PC-9 (cell line): ENCODE measurements at regions not wholly inside any gene's neighbourhood (a gene's known extent, or its start where the extent isn't known, plus 50 kb on each side); places are given as distances from the start of the nearest gene placed in this dataset.
"Not testable (repeated sequence)": the region's sequence is repeated elsewhere in the genome, so short reads cannot be mapped to it uniquely, and the experiment has no call there.

Experiments
- BruUV-seq: library from RNA; stranded (reverse); fragments of 400-500 nt; replicated peaks from 2 replicates; lab custom pipeline; 2021; lab: Mats Ljungman, UMichigan
- CTCF ChIA-PET: fragments of 300-600 bp; sonication (Branson Sonifier 250); formaldehyde crosslinking; loops from one replicate; lab custom pipeline; 2022; ENCODE audit warnings: antibody characterized with exemption; lab: Charles Lee
- POLR2A ChIA-PET: fragments of 300-600 bp; sonication (Branson Sonifier 250); formaldehyde crosslinking; loops from one replicate; lab custom pipeline; 2022; ENCODE audit warnings: antibody characterized with exemption; ENCODE audit not compliant: unreplicated experiment; lab: Charles Lee
- DNase-seq, 2 experiments: peaks; one replicate each; pipeline versions ENCODE4 v3.0.0 to v3.0.0-alpha.2; 2015 to 2022; ENCODE audit warnings: mixed read lengths in 1 of 2
- H2AFZ ChIP-seq: fragments of 200-600 bp; sonication (generic); 2 replicates; pipeline ENCODE4 v1.8.1; 2017; ENCODE audit warnings: antibody characterized with exemption
- H3F3A ChIP-seq: fragments of 200-600 bp; sonication (generic); 2 replicates; pipeline ENCODE4 v1.8.1; 2017; ENCODE audit warnings: antibody characterized with exemption, mild to moderate bottlenecking, low read depth; ENCODE audit not compliant: insufficient read depth
- H3K27ac ChIP-seq: fragments of 200-600 bp; sonication (generic); 2 replicates; pipeline ENCODE4 v1.6.1; 2016; ENCODE audit warnings: mixed run types
- H3K27me3 ChIP-seq: fragments of 200-600 bp; sonication (generic); 2 replicates; pipeline ENCODE4 v1.6.1; 2016; ENCODE audit warnings: low read depth, mixed run types; ENCODE audit not compliant: insufficient read depth
- H3K36me3 ChIP-seq: fragments of 200-600 bp; sonication (generic); 2 replicates; pipeline ENCODE4 v1.6.1; 2016; ENCODE audit warnings: low read depth, mixed run types
- H3K4me1 ChIP-seq: fragments of 200-600 bp; sonication (generic); replicated peaks from 2 replicates; pipeline ENCODE4 v1.6.1; 2016; ENCODE audit warnings: mixed run types; ENCODE audit not compliant: insufficient read depth
- H3K4me2 ChIP-seq: fragments of 200-600 bp; sonication (generic); 2 replicates; pipeline ENCODE4 v1.6.1; 2017; ENCODE audit warnings: mixed run types
- H3K4me3 ChIP-seq: fragments of 200-600 bp; sonication (generic); 2 replicates; pipeline ENCODE4 v1.6.1; 2016; ENCODE audit warnings: mixed run types
- H3K79me2 ChIP-seq: fragments of 200-600 bp; sonication (generic); 2 replicates; pipeline ENCODE4 v1.6.1; 2017; ENCODE audit warnings: low read depth, mixed run types
- H3K9me2 ChIP-seq: fragments of 200-600 bp; sonication (generic); 2 replicates; pipeline ENCODE4 v1.8.1; 2017; ENCODE audit warnings: mild to moderate bottlenecking; ENCODE audit not compliant: insufficient read depth
- H3K9me3 ChIP-seq: fragments of 200-600 bp; sonication (generic); 2 replicates; pipeline ENCODE4 v1.8.1; 2016; ENCODE audit warnings: low read depth; ENCODE audit not compliant: insufficient read depth
- H4K20me1 ChIP-seq: fragments of 200-600 bp; sonication (generic); 2 replicates; pipeline ENCODE4 v1.8.1; 2017; ENCODE audit not compliant: insufficient read depth
- EZH2 ChIP-seq: fragments of 200-600 bp; sonication (generic); IDR thresholded peaks from 2 replicates; pipeline ENCODE4 v1.8.0; 2017; ENCODE audit warnings: antibody characterized with exemption, low read depth
- intact Hi-C: fragments of 100-400 bp; cut with micrococcal nuclease; formaldehyde crosslinking; loops from one replicate; pipeline ENCODE4 v1.10.0; 2022; ENCODE audit not compliant: unreplicated experiment
- TF ChIP-seq, protein P1 (sequence below): fragments of 200-600 bp; sonication (generic); conservative IDR thresholded peaks from 2 replicates; pipeline ENCODE4 v1.6.1; 2017; ENCODE audit warnings: mixed run types, antibody characterized with exemption, mild to moderate bottlenecking, moderate library complexity

DNA sequence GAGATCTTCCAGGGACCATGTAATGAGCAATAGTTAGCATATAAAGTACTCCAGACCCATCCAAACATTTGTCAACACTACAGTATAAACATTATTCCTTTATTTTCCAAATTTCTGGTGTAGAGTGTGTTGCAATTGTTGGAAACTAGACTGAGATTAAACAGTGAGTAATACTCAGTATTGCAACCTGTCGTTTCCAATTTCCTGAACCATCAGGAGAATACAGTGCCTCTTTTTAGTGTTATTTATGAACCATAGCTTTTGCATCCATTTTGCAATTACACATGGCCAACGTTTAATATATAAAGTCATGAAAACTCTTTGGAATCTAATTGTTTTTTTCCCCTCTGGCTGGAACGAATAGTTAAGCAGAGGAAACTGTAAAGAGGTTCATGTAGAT lies 58.3 kb upstream of the DHRSX start:
- DNase-seq: no peak
- intact Hi-C loops: no loop called here
- TF ChIP-seq, protein P1, sequence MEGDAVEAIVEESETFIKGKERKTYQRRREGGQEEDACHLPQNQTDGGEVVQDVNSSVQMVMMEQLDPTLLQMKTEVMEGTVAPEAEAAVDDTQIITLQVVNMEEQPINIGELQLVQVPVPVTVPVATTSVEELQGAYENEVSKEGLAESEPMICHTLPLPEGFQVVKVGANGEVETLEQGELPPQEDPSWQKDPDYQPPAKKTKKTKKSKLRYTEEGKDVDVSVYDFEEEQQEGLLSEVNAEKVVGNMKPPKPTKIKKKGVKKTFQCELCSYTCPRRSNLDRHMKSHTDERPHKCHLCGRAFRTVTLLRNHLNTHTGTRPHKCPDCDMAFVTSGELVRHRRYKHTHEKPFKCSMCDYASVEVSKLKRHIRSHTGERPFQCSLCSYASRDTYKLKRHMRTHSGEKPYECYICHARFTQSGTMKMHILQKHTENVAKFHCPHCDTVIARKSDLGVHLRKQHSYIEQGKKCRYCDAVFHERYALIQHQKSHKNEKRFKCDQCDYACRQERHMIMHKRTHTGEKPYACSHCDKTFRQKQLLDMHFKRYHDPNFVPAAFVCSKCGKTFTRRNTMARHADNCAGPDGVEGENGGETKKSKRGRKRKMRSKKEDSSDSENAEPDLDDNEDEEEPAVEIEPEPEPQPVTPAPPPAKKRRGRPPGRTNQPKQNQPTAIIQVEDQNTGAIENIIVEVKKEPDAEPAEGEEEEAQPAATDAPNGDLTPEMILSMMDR: no peak
- no peak for TF ChIP-seq EZH2
- H3F3A ChIP-seq: no peaks in the 10 kb centered on the region
- no peaks in the 10 kb centered on the region for H3K36me3 ChIP-seq
- no peak overlapping the region for H3K4me3 ChIP-seq
- no peaks in the 10 kb centered on the region for H3K9me3 ChIP-seq
- ChIA-PET POLR2A (no interaction called here), CTCF (no interaction called here)
- no TSS peak for BruUV-seq
- H3K9me2 ChIP-seq: no peaks in the 10 kb centered on the region
- H3K4me1 ChIP-seq: no peaks in the 10 kb centered on the region
- no peak overlapping the region for H3K27ac ChIP-seq
- H3K27me3 ChIP-seq: peaks cover 37% of the 10 kb centered on the region
- H4K20me1 ChIP-seq: no peaks in the 10 kb centered on the region
- H3K79me2 ChIP-seq: no peaks in the 10 kb centered on the region
- H3K4me2 ChIP-seq: no peak overlapping the region
- H2AFZ ChIP-seq: no peak overlapping the region

DNA sequence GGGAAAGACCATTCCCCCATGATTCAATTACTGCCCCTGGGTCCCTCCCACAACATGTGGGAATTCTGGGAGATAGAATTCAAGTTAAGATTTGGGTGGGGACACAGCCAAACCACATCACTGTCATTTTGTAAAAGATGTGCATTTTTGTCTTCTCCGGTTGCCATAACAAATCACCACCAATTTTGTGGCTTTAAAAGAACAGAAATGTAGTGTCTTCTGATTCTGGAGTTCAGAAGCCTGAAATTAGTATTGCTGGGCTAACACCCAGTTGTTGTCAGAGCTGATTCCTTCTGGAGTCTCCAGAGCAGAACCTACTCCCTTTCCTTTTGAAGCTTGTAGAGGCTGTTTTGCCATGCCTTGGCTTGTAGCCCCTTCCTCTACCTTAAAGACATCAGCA lies 54.1 kb upstream of the DHRSX start:
- DNase-seq: no peak
- no peak overlapping the region for H3K27ac ChIP-seq
- no peak overlapping the region for H2AFZ ChIP-seq
- H3K4me1 ChIP-seq: no peaks in the 10 kb centered on the region
- H3K9me3 ChIP-seq: no peaks in the 10 kb centered on the region
- H3K9me2 ChIP-seq: no peaks in the 10 kb centered on the region
- intact Hi-C loops: no loop called here
- no TSS peak for BruUV-seq
- H3K27me3 ChIP-seq: peaks cover 51% of the 10 kb centered on the region
- ChIA-PET POLR2A (no interaction called here), CTCF (no interaction called here)
- no peaks in the 10 kb centered on the region for H3K36me3 ChIP-seq
- no peak overlapping the region for H3K4me2 ChIP-seq
- H3F3A ChIP-seq: no peaks in the 10 kb centered on the region
- no peaks in the 10 kb centered on the region for H3K79me2 ChIP-seq
- no peak overlapping the region for H3K4me3 ChIP-seq
- H4K20me1 ChIP-seq: no peaks in the 10 kb centered on the region
- TF ChIP-seq, protein P1: no peak
- TF ChIP-seq EZH2: no peak

DNA sequence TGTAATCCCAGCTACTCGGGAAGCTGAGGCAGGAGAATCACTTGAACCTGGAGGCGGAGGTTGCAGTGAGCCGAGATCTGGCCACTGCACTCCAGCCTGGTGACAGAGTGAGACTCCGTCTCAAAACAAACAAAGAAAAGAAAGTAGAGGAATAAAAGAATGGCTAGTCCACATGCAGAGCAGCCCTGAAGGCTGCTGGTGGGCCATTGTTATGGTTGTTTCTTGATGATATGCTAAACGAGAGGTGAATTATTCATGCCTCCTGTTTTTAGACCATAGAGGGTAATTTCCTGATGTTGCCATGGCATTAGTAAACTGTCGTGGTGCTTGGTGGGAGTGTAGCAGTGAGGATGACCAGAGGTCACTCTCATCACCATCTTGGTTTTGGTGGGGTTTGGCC lies 53.3 kb upstream of the DHRSX start:
- intact Hi-C loops, BruUV-seq, H3K4me2 ChIP-seq, H3K4me1 ChIP-seq, H3K9me3 ChIP-seq, H3K79me2 ChIP-seq, DNase-seq, H3K9me2 ChIP-seq, H4K20me1 ChIP-seq, H2AFZ ChIP-seq, H3K4me3 ChIP-seq, POLR2A ChIA-PET, H3K36me3 ChIP-seq, CTCF ChIA-PET, H3K27ac ChIP-seq, H3F3A ChIP-seq: not testable (repeated sequence)
- H3K27me3 ChIP-seq: peaks cover 55% of the 10 kb centered on the region

DNA sequence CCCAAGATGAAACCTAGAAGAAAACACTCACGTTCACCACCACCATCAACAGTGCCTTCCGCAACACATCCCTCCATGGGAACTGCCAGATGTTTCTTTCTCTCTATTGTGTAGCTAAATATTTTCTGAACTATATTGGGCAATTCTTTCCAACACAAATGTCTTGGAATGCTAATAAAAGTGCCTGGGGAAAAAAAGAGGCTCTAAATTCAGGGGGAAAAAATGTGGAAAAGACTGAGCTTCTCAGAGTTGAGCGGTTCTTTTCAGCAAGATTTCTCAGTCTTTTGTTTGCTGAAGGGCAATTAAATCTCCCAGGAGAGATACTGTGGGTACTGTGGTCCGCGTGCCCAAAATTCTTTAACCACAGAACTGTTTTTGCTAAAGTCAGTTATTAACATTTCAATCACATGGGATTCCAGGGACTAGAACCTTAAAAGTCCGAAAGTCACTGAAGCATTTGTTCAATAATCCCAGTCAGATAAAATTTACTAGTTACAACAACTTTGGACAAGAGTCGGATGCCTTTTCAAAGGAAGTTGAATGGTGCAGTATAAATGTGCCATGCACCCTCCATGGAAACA lies 51.9 kb upstream of the DHRSX start:
- no peak for TF ChIP-seq EZH2
- TF ChIP-seq, protein P1: no peak
- Histone ChIP-seq H4K20me1 (no peaks in the 10 kb centered on the region), H3K9me3 (no peaks in the 10 kb centered on the region), H2AFZ (no peak overlapping the region), H3K27ac (no peak overlapping the region), H3K4me2 (no peak overlapping the region), H3F3A (no peaks in the 10 kb centered on the region), H3K27me3 (peaks cover 54% of the 10 kb centered on the region), H3K4me3 (no peak overlapping the region), H3K4me1 (no peaks in the 10 kb centered on the region), H3K9me2 (no peaks in the 10 kb centered on the region), H3K79me2 (no peaks in the 10 kb centered on the region), H3K36me3 (no peaks in the 10 kb centered on the region)
- intact Hi-C loops: no loop called here
- no TSS peak for BruUV-seq
- POLR2A ChIA-PET: no interaction called here
- CTCF ChIA-PET: no interaction called here
- no peak for DNase-seq
